Aorta (tissue), 5 donors: ENCODE measurements at regions not wholly inside any gene's neighbourhood (a gene's known extent, or its start where the extent isn't known, plus 50 kb on each side); places are given as distances from the start of the nearest gene placed in this dataset.

Experiments used
- ATAC-seq: fragments of 200-7000 bp; cut with Tn5 transposase; one replicate; pipeline ENCODE4 v1.9.1; 2022; ENCODE audit warnings: moderate library complexity; ENCODE audit not compliant: low FRiP score
- DNase-seq, 2 donors: peaks; one replicate each; pipeline ENCODE4 v3.0.0-alpha.2; 2020
- H3K27ac ChIP-seq, 2 donors: one replicate each; pipeline ENCODE4 v1.5.1; 2013; ENCODE audit warnings: low read length in 2 of 2, mild to moderate bottlenecking in 2 of 2, moderate library complexity in 2 of 2, control low read depth in 1 of 2, inconsistent platforms in 1 of 2, low read depth in 1 of 2
- H3K27me3 ChIP-seq, 2 donors: one replicate each; pipeline ENCODE4 v1.6.1; 2013; ENCODE audit warnings: control low read depth in 1 of 2, low read length in 1 of 2, mild to moderate bottlenecking in 1 of 2, moderate library complexity in 1 of 2; ENCODE audit not compliant: insufficient read depth in 2 of 2, control insufficient read depth in 1 of 2
- H3K36me3 ChIP-seq, 2 donors: one replicate each; pipeline ENCODE4 v1.6.1; 2013; ENCODE audit warnings: control low read depth in 1 of 2, low read length in 1 of 2, mild to moderate bottlenecking in 1 of 2; ENCODE audit not compliant: insufficient read depth in 2 of 2, control insufficient read depth in 1 of 2
- H3K4me1 ChIP-seq, 2 donors: one replicate each; pipeline ENCODE4 v1.6.1; 2013; ENCODE audit warnings: low read length in 2 of 2, control low read depth in 1 of 2, mild to moderate bottlenecking in 1 of 2, moderate library complexity in 1 of 2; ENCODE audit not compliant: insufficient read depth in 2 of 2, control insufficient read depth in 1 of 2
- H3K4me3 ChIP-seq, 2 donors: one replicate each; pipeline ENCODE4 v1.5.1; 2013; ENCODE audit warnings: low read length in 2 of 2, control low read depth in 1 of 2, mild to moderate bottlenecking in 1 of 2
- H3K9me3 ChIP-seq: one replicate; pipeline ENCODE4 v1.6.1; 2013; ENCODE audit warnings: mild to moderate bottlenecking, low read length; ENCODE audit not compliant: control insufficient read depth
- WGBS, 2 donors: extraction: QIAGEN DNeasy Blood & Tissue Kit; methylation state at CpG; one replicate each; pipeline ENCODE4 v1.1.7; 2013; 5-methylcytosine and 5-hydroxymethylcytosine counted together
- intact Hi-C, 2 donors: fragments of 100-400 bp; cut with DNase I; formaldehyde crosslinking; loops; one replicate each; pipeline versions ENCODE4 v1.14.2 to v1.15.0; 2022
- donor health status: healthy with polysubstance abuse.
- donor health status: Bipolar disorder and iron deficiency.
- donor health status: DM: no; HTN: no; CAD: no.
- donor health status: DM: no; HTN: no; CAD: no.
- donor health status: DM: yes; HTN: yes; CAD: no.

GRCh38 chr3:34868935-34869334 lies 770.4 kb upstream of the ARPP21 start:
- WGBS, 2 donors: 84 to 86% methylated on average over 1 of the region's 1 CpG
- no peaks in the 10 kb centered on the region for H3K9me3 ChIP-seq
- no peak for ATAC-seq
- H3K4me1 ChIP-seq: no peaks in the 10 kb centered on the region
- intact Hi-C loops: no loop called here
- H3K27me3 ChIP-seq: no peaks in the 10 kb centered on the region
- no peak for DNase-seq
- no peak overlapping the region for H3K27ac ChIP-seq
- no peak overlapping the region for H3K4me3 ChIP-seq
- H3K36me3 ChIP-seq: no peaks in the 10 kb centered on the region

DNA sequence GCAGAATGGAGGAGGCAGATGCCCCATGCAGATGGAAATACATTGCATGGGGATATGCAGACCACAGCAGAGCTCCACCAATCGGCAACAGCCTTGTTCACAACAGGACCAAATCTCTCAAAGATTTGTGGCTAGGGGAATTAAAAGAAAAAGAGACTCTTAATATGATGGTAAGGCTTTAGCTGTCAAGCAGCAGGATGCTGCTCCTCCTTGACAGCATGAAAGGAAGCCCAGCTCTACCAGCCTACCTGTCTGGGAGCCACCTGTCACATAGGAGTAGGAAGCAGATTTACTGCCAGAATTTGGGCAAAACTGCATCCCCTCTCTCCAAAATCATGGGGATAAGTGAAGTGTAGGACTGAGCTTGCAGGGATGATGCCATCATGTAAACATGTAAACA lies 769.6 kb upstream of the ARPP21 start:
- ATAC-seq (no peak), DNase-seq (no peak)
- Histone ChIP-seq H3K27me3 (no peaks in the 10 kb centered on the region), H3K27ac (no peak overlapping the region), H3K36me3 (no peaks in the 10 kb centered on the region), H3K4me3 (no peak overlapping the region), H3K9me3 (no peaks in the 10 kb centered on the region), H3K4me1 (no peaks in the 10 kb centered on the region)
- WGBS, 2 donors: 93 to 96% methylated on average over 1 of the region's 1 CpG
- intact Hi-C loops: no loop called here

DNA sequence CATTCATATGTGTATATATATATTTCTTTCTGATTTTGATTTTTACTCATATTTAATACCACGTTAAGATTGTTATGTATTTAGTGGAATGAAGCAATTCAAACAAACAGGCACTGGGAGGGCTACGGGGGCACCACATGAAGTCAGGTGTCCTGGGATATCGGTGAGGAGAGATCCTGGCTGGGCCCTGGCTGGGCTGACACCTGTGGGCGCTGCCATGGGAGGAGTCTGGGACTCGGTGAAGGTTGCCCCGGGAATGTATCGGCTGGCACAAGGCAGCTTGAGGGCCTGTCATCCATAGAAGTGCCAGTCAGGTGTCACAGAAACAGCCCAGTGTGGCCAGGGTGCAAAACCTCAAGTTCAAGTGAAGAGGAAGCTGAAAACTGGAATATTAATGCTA lies 766.9 kb upstream of the ARPP21 start:
- Histone ChIP-seq H3K4me3 (no peak overlapping the region), H3K27ac (no peak overlapping the region), H3K36me3 (no peaks in the 10 kb centered on the region), H3K27me3 (no peaks in the 10 kb centered on the region), H3K4me1 (no peaks in the 10 kb centered on the region), H3K9me3 (no peaks in the 10 kb centered on the region)
- DNase-seq (no peak), ATAC-seq (no peak)
- 96% methylated on average over 7 of the region's 7 CpGs for WGBS, 2 donors
- intact Hi-C loops: no loop called here

DNA sequence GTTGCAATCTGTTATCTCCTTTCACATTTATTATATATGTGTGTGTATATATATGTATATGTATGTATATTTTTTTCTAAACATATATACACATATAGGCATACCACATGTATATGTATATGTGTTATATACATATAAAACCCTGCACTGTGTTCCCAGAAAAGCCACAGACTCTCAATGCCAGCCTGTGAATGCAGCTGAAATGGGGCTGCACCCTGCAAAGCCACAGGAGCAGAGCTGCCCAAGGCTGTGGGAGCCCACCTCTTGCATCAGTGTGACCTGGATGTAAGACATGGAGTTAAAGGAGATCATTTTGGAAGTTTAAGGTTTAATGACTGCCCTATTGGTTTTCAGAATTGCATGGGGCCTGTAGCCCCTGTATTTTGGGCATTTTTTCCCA lies 762.3 kb upstream of the ARPP21 start:
- Histone ChIP-seq H3K27ac (no peak overlapping the region), H3K9me3 (no peaks in the 10 kb centered on the region), H3K4me3 (no peak overlapping the region), H3K4me1 (no peaks in the 10 kb centered on the region), H3K27me3 (no peaks in the 10 kb centered on the region), H3K36me3 (no peaks in the 10 kb centered on the region)
- DNase-seq (no peak), ATAC-seq (no peak)
- intact Hi-C loops: no loop called here

DNA sequence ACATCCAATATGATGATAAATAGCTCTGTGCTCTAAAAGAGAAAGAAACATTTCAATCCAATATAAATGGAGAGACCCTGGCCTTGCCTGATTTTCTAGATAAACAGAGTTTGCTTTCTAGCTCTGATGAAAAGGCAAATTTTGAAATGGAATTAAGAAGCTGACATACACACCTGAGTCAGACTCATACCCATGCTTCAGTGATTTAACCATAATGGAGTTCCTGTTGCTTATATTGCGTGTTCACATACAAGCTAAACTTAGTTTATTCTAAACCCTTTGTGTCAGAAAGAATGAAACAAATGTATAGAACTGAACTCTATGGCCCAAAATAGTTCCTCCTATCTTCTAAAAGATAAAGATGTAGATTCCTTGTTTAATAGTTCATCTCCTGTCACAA lies 760.8 kb upstream of the ARPP21 start:
- ATAC-seq: no peak

DNA sequence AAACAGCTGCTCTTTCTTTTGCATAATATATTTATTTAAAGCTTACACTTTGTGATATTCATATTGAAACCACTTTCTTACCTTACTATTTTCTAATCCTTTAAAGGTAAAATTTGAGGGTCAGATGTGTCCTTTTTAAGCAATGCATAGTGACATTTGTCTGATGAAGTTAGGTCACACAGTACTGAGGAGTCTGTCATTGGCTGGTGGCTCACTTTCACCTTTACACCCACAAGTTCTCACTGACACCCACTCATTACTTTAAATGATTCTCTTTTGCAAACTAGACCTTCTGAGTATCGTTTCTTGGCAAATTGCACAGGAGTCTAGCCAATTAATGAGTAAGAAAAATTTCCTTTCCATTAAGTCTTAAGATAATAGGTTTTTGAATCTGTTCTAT lies 758.3 kb upstream of the ARPP21 start:
- 18 to 32% methylated on average over 1 of the region's 1 CpG for WGBS, 2 donors
- intact Hi-C loops: no loop called here
- H3K4me3 ChIP-seq: no peak overlapping the region

More for the DNA sequence above, 760.8 kb upstream of the ARPP21 start:
- Histone ChIP-seq H3K27ac (no peak overlapping the region), H3K4me3 (no peak overlapping the region), H3K27me3 (no peaks in the 10 kb centered on the region), H3K4me1 (no peaks in the 10 kb centered on the region), H3K36me3 (no peaks in the 10 kb centered on the region), H3K9me3 (no peaks in the 10 kb centered on the region)
- 97 to 99% methylated on average over 1 of the region's 1 CpG for WGBS, 2 donors
- intact Hi-C loops: no loop called here
- no peak for DNase-seq

GRCh38 chr3:34882764-34883163 lies 756.6 kb upstream of the ARPP21 start:
- intact Hi-C loops: no loop called here
- no peak for ATAC-seq
- H3K27ac ChIP-seq: no peak overlapping the region
- no peak for DNase-seq
- 45 to 52% methylated on average over 2 of the region's 2 CpGs for WGBS, 2 donors
- no peaks in the 10 kb centered on the region for H3K36me3 ChIP-seq
- no peaks in the 10 kb centered on the region for H3K9me3 ChIP-seq
- H3K4me3 ChIP-seq: no peak overlapping the region
- no peaks in the 10 kb centered on the region for H3K4me1 ChIP-seq
- H3K27me3 ChIP-seq: no peaks in the 10 kb centered on the region

More for the DNA sequence above, 758.3 kb upstream of the ARPP21 start:
- Histone ChIP-seq H3K36me3 (no peaks in the 10 kb centered on the region), H3K9me3 (no peaks in the 10 kb centered on the region), H3K4me1 (no peaks in the 10 kb centered on the region), H3K27ac (no peak overlapping the region), H3K27me3 (no peaks in the 10 kb centered on the region)
- ATAC-seq (no peak), DNase-seq (no peak)

GRCh38 chr3:34884007-34884406 lies 755.3 kb upstream of the ARPP21 start:
- H3K36me3 ChIP-seq: no peaks in the 10 kb centered on the region
- intact Hi-C loops: no loop called here
- no peak overlapping the region for H3K4me3 ChIP-seq
- 63 to 66% methylated on average over 2 of the region's 2 CpGs for WGBS, 2 donors
- ATAC-seq (no peak), DNase-seq (no peak)
- H3K9me3 ChIP-seq: no peaks in the 10 kb centered on the region
- no peaks in the 10 kb centered on the region for H3K27me3 ChIP-seq
- no peak overlapping the region for H3K27ac ChIP-seq
- H3K4me1 ChIP-seq: no peaks in the 10 kb centered on the region

DNA sequence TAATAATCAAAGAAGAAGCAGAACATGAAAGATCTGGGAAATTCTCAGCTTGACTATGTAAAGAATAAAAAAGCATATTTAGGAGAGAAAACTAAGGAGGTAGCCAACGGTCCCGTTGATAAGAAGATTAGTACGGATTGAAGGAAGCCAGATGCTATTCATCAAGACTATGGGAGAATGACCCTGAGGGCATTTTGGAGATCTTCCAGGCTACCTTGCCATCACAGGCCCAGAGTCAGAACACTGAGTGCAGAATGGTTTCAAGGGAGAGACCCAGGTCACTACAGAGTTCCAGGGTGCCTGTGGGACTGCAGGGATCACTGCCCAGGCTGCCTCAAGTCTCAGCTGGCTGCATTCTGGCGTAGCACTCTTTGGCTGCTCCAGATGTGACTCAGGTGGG lies 752.9 kb upstream of the ARPP21 start:
- no peaks in the 10 kb centered on the region for H3K36me3 ChIP-seq
- intact Hi-C loops: no loop called here
- H3K4me3 ChIP-seq: no peak overlapping the region
- H3K27me3 ChIP-seq: no peaks in the 10 kb centered on the region
- ATAC-seq (no peak), DNase-seq (no peak)
- no peak overlapping the region for H3K27ac ChIP-seq
- WGBS, 2 donors: 21 to 32% methylated on average over 4 of the region's 4 CpGs
- no peaks in the 10 kb centered on the region for H3K9me3 ChIP-seq
- H3K4me1 ChIP-seq: no peaks in the 10 kb centered on the region
